CMK (cell line): ENCODE measurements at regions not wholly inside any gene's neighbourhood (a gene's known extent, or its start where the extent isn't known, plus 50 kb on each side); places are given as distances from the start of the nearest gene placed in this dataset.
"Not testable (repeated sequence)": the region's sequence is repeated elsewhere in the genome, so short reads cannot be mapped to it uniquely, and the experiment has no call there.

Source experiments
- DNase-seq: peaks from one replicate; pipeline ENCODE4 v3.0.0-alpha.2; 2010; ENCODE audit warnings: low read depth

GRCh38 chr2:133977405-133977804 is 276.5 kb upstream of the MGAT5 start:
- DNase-seq, result no peak

- no peak for DNase-seq
Measured at GRCh38 chr2:133982256-133982655, 271.6 kb upstream of the MGAT5 start.

GRCh38 chr2:133985563-133985962 is 268.3 kb upstream of the MGAT5 start:
- no peak for DNase-seq

- DNase-seq, result no peak
Measured at GRCh38 chr2:133986081-133986837, 267.6 kb upstream of the MGAT5 start.

GRCh38 chr2:133986881-133987795 is 266.7 kb upstream of the MGAT5 start:
- DNase-seq, result no peak

- no peak for DNase-seq
Measured at GRCh38 chr2:133988316-133988891, 265.5 kb upstream of the MGAT5 start.

GRCh38 chr2:133991606-133992168 is 262.2 kb upstream of the MGAT5 start:
- no peak for DNase-seq

- DNase-seq, result no peak
Measured at GRCh38 chr2:133992454-133992853, 261.4 kb upstream of the MGAT5 start.

GRCh38 chr2:133993160-133993559 is 260.7 kb upstream of the MGAT5 start:
- no peak for DNase-seq

- DNase-seq, result not testable (repeated sequence)
Measured at GRCh38 chr2:133998726-133999125, 255.1 kb upstream of the MGAT5 start.

GRCh38 chr2:134002391-134002790 is 251.5 kb upstream of the MGAT5 start:
- no peak for DNase-seq

GRCh38 chr2:134002921-134003320 is 251.0 kb upstream of the MGAT5 start:
- DNase-seq, result no peak

GRCh38 chr2:134004467-134004866 is 249.4 kb upstream of the MGAT5 start:
- DNase-seq, result no peak

- DNase-seq, result no peak
Measured at GRCh38 chr2:134008837-134009236, 245.0 kb upstream of the MGAT5 start.

GRCh38 chr2:134009440-134009839 is 244.4 kb upstream of the MGAT5 start:
- DNase-seq, result no peak

GRCh38 chr2:134009906-134010305 is 244.0 kb upstream of the MGAT5 start:
- DNase-seq, result not testable (repeated sequence)

- DNase-seq, result no peak
Measured at GRCh38 chr2:134011936-134012586, 241.8 kb upstream of the MGAT5 start.

- DNase-seq, result no peak
Measured at GRCh38 chr2:134014196-134014960, 239.5 kb upstream of the MGAT5 start.

GRCh38 chr2:134019871-134020270 is 234.0 kb upstream of the MGAT5 start:
- DNase-seq, result no peak

- no peak for DNase-seq
Measured at GRCh38 chr2:134020608-134021007, 233.3 kb upstream of the MGAT5 start.
